GM18519 (cell line): ENCODE measurements at regions not wholly inside any gene's neighbourhood (a gene's known extent, or its start where the extent isn't known, plus 50 kb on each side); places are given as distances from the start of the nearest gene placed in this dataset.
A peak's percentile ranks its signal among the peaks of the same experiment; 100 is the strongest.

ENCODE experiments used
- ATAC-seq: cut with Tn5 transposase; IDR thresholded peaks from one replicate; pipeline ENCODE4 v1.9.1; 2021; ENCODE audit warnings: mild to moderate bottlenecking, moderate library complexity; ENCODE audit not compliant: unreplicated experiment, low FRiP score

DNA sequence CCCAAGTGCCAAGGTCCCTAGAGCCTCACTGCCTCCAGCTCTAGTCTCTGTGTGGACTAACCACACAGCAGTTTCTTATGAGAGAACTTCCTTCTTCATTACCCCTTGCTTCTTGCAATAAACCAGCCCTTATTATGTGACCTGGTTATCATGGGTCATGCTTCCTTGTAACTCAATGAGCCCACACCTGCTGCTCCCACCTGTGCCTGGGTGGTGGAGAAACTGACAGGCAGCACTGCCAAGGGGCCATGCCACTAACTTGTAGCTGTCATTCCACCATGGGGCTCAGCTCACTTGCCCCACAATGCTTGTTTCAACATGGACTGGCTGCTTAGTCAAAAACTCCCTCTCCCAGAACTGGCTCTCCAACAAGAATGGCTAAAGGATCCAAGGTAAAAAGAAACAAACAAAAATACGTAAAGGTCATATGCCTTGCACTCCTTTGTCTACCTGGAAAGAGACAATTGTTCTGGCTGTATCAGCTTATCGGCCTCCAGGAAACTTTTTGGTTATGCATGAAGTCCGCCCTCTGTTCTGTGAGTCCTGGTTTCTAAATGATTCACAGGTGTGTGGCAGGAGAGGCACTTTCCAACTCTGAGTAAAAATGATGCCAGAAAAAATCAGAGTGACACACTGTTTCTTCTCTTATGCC lies 446.4 kb downstream of the COG6 start:
- peak; percentile 74 for ATAC-seq

DNA sequence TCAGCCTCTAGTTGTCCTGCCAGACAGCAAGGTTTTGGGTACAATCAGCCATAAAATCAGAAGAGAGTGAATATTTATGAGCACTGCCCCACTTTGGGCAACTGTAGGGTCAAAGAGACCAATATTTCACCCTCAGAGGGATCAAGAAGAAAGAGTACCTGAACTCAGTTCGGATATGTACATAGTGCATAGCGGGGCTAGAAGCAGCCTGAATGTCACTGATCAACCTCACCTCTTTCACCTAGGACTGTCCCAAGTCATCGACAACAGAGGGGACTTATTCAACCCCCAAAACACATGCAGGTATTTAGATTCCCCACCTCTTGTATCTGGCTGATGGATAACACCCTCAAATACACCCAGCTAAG lies 446.9 kb downstream of the COG6 start:
- no peak for ATAC-seq

DNA sequence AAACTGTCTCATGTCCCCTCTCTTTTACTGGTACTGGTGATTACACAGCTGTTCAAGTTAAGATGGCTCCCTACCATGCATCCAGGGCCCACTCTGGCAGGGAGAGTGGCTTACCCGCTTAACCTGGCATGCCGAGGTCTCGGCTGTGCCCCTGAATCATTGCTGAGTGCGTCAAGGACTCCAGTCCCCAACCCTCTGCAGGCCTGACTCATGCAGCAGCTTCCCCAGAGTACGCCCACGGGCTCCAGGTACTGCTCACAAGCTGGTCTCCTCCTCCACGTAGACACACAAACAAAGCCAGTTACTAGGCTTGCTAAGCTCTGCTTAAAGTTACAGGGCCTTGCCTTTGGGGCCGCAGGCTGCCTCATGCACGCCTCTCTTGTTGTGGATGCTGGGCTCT lies 447.4 kb downstream of the COG6 start:
- ATAC-seq: no peak

DNA sequence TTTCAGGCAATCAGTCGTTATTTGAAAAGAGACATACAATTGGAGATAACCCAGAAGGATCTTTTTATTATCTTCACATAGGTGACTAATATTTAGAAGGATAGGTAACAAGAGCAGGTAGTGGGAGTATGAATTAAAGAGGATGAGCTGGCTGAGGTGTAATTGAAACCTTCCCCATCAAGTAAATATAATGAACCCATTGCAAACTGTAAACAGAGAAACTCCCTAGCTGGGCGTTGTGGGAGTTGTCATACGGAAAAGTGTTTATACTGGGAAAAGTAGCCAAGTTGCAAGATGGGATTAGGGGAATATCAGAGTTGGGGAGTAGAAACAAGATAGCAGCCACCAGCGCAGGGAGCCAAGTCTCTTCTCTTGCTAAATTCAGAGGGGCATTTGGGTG lies 448.4 kb downstream of the COG6 start:
- no peak for ATAC-seq

DNA sequence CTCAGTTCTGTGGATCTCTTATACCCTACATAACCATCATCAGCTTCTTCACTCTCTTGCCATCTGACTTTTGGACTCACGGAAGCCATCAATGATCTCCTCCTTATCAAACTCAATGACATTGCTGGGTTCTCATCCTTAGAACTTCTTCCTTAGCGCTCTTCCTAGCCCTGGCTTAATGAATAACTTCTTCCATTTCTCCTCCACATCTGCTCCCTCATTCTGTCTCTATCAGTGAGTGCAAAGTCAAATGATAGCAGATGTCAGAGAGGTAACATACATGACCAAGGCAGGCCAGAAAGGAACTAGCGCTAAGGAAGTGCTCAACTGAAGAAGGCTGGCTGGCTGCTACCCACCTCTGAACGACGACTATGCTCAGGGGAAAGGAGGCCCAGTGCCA lies 449.8 kb downstream of the COG6 start:
- ATAC-seq: no peak

DNA sequence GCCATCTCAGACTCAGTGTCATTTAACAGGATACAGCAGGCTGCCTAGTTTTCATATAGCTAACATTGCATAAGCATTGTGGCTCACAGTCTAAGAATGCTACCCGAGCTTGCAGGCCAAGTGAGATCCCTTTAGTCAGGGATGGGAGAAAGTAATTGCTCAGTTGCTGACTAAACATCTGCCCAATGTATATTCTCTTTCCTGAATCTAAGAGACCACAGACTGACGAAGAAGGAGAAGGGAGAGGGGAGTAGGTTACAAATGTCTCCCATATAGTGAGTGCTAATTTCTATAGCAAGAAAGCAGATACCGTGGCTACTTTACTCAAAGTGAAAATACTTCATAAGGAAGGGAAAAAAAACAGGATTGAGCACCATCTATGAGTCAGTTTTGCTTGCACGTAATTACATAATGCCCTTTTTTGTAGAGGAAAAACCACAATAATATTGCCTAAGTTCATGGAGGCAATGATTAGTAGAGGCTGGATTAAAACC lies 453.9 kb downstream of the COG6 start:
- no peak for ATAC-seq

DNA sequence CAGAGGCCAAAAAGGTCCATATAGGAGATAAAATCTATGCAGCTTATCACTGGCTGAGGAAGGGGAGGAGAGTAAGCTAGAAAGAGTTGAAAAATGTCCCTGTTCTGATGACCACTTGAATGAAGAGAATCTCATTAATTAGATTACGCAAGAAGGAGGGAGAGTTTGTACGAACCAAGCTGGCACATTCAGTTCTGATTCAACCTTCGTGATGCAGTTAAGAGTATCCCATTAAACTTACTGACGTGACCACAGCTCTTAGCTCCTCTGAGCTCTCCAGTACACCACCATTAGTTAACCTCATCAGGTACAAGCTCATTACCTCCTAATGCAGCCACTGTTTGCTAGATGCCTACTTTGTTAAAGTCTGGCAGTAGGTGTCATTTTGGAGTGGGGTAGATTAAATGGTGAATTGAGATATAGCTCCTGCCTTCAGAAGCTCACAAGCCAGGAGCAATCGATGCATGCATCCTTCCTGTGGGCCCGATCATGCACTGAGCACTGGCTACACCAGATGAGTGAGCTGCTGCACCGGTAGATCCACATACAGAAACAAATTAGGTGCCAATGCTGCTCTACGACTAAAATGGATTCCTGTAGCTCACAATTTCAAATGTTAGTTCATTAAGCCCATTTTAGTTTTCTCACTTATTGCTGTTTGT lies 458.3 kb downstream of the COG6 start:
- no peak for ATAC-seq

DNA sequence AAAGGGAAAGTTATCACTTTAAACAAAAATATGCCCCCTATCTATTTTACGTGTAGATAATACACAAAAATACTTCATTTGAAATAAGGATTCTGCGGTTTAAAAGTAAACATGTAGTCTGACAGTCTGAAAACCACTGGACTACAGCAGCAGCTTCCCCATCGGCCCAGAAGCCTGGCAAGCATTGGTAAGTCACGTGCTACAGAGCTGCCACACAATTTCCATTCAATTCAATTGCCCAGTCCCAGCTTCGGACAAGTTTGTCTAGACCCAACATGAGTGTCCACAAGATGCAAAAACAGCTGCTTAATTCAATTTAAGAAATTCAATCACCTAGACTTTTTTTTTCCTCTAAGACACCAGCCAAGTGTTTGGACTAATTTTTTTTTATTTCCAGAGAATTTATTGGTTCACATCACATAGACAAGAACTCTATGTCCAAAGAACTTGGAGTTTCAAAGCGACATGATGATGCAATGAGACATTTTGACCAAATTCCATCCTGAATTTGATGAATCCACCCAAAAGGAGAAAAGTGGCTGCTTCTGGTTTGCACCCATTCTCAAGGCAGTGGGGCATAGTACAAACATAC lies 458.9 kb downstream of the COG6 start:
- ATAC-seq: no peak

DNA sequence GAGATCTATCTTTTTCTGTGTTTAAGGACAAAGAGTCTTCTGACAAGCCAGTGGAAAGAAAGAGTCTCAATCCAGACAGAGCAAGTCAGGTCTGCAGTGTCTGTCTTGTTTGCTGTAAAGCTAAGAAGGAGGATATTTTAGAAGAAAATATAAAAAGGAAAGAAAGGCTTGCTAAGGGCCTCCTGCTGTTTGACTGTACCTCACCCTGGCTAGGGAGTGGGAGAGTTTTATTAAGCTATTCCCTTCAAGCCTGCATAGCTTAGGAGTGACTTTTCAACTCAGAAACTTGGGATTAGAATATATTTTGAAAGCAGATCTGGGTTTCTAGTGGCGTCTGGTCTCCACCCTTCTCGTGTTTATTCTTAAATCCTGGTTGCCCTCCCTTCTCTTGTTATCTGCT lies 460.0 kb downstream of the COG6 start:
- no peak for ATAC-seq

DNA sequence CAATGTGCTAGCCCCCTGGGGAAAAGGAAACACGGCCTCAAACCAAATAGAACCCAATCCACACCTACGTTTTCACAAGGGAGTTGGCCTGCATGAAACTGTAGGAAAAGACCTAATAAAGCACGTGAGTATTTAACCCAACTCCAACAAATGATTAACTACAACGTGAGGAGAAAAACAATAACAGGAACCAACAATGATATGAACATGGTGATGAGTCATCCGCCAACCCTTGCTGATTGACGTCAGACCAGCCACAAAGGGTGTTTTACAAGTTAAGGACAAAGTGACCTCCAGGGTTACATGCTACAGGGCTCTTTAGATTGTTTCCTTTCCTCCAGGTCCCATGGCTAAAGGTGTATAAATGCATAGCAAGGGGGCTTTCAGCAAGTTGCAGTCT lies 460.5 kb downstream of the COG6 start:
- ATAC-seq: no peak

DNA sequence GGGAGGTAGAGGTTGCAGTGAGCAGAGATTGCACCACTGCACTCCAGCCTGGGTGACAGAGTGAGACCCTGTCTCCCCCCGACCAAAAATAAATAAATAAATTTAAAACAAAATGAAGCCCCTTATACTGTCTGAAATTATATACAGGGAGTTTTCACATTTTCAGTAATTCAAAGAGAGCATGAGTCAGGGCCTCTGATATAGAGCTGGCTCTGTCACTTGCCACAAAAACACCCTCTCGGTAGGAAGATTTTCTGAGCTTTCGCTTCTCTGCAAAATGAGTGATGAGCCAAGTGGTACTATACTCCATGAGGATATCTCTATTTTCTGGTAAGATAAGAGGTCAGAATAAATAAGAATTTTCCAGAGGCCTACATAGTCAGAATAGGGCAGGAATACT lies 462.9 kb downstream of the COG6 start:
- ATAC-seq: no peak

DNA sequence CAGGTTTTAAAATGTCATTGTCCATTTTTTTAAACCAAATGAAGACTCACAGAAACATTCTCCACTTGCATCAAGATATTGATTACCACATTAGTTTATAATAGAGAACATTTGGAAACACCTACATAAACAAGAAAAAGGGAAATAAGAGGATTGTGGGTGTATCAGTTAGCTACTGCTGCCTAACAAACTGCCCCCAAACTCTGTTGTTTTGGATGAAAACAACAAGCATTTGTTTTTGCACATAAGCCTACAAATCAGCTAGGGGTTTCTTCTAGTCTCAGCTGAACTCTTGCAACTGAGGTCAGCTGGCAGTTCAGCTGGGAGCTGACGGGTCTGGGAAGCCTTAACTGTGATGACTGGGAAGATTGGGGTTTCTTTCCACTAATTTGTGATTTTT lies 464.4 kb downstream of the COG6 start:
- no peak for ATAC-seq

DNA sequence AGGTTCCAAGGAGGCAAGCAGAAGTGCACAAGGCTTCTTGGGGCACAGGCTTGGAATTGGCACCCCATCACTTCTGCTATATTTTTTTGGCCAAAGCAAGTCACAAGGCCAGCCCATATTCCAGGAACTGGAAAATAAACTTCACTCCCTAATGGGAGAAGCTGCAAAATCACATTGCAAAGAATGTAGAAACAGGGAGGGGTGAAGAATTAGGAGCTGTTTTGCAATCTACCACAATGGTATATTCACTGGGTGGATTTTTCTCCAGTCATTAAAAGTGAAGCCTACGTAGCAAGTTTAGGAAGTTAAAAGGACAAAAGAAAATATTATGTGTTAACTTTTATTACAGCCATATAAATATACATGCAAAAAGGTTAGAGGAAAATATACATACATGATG lies 464.8 kb downstream of the COG6 start:
- no peak for ATAC-seq

DNA sequence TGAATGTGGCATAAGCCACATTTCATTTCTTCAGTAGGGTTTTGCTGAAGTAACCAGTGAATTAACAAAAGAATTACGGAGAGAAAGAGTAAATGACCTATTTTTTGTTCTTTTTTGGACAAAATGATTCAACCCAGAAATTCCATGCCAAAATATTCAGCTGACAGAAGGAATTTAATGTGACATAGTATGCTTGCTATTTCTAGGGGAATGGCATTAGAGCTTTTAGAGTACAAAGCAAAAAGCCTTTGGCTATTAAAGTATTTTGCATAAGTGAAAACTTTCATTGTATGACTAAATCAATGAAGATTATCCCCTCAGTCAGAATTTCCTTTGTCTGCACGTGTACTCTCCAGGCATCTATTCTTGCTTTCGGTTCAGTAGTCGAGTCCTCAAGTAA lies 465.3 kb downstream of the COG6 start:
- no peak for ATAC-seq

DNA sequence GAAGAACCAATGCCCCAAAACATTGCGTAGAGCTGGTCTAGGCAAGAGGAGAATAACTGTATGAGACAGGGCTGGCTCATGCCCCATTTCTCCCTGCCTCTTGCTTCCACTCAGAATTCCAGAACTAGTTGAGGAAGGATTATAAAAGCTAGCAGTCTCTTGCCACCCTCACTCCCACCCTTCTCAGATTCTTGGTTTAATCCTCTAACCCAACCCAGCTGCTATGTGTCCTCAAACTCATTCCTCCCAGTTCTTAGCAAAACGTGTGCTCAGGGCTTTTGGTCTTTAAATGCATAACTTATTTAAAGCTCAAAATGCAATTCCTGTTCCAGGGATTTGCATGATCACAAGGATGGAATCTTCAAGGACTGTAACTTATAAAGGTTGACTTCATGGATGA lies 466.3 kb downstream of the COG6 start:
- ATAC-seq: no peak

DNA sequence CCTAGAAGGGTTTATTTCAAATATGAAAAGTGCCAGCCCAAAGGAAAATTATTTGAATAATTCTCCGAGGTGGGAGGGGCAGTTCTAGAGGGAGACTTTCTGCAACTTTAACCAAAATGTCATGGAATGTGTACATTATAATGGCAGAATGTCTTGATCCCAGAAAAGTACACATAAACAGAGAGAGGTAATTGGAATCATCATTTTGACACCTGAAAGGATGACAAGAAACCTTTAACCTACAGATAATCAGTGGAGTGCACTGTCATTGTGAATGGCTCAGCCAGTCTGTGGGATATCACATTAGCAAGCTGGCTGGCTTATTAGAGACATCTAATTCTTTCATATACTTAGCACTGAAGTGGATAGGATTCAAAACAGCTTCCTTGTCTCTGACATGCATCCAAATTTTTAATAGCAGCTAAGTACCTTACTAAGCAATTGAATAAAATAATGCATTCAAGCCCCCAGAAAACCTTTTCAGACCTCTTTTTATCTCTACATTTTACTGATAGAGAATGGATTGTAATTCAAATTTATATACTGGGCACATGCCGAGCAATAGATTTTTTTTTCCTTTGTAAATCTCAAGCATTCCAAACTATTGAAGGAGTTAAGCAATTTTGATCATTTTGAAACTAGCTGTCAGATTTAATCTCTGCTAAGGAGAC lies 468.6 kb downstream of the COG6 start:
- no peak for ATAC-seq

DNA sequence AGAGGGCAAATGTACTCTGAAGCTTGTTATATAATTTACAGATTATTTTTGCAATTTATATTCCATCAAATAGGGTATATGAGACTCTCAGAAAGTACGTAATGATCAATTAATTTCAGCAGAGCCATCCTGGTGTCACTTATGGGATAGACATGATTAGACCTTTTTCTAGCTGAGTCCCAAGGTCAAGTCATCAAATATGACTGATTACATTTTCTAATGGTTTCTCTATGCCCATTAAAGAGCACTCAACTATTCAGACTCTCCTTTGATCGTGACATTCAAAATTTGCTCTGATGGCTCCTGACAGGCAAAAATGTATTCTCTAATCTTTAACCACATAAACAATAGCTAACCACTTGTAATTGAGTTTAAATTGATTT lies 469.2 kb downstream of the COG6 start:
- no peak for ATAC-seq

DNA sequence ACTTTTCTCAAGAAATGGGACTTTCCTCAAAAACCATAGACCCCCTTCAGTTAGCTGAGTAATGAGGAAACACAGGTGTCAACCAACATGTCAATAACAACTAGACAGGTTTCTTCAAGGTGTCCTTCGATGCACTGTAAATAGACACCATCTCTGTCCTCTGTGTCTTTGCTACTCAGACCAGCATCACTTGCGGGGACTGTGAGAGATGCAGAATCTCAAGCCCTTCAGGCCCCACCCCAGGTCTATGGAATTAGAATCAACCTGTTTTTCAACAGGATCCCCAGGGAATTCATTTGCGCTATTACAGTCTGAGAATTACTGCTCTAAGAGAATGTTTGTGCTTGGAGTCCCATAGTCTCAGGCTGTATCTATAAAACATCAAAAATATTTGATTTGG lies 469.9 kb downstream of the COG6 start:
- no peak for ATAC-seq

DNA sequence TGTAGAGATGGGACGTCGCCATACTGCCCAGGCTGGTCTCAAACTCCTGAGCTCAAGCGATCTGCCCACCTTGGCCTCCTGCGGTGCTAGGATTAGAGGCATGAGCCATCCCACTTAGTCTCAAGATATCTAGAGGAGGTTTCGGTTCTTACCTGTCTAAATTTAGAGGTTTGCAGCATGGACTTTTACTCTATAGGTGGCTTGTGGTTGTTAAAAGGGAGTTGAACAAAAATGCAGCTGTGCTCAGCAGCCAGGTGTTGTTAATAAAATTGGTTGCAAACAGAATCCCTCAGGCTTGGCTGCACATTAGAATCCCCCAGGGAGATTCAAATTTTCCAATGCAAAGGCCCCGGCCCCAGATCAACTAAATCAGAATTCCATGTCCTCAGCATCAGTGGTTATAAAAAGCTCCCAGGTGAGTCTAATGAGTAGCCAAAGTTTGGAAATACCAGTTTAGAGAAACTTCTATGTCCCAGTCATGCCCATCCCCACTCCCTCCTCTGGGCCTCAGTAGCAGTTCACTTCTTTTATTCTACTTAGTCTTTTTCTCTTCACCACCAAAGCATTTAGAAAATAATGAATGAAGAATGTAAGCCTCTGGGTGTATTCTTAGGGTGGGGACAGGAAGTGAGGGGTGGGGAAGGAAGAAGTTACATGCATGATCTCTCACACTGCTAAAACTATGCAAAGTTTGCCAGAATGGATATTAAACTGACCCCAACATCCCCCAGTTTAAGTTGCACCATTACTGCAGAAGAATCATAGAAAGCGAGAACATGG lies 471.0 kb downstream of the COG6 start:
- ATAC-seq: no peak

DNA sequence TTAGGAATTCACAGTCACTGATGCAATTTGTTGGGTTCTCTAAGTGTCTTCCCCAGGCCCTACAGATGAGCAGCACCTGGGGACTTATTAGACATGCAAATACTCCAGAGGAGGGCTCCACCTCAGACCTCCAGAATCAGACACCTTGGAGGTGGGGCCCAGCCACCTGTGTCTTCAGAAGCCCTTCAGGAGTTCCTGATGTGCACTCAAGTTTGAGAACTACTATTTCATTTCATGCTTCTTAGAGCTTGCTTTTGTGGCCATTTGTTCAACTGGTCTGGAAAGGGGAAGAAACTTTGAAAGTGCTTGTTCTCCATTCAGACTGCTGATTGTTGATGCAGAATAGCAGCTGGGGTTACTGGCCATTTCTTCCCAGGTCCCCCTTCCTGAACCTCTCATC lies 472.0 kb downstream of the COG6 start:
- no peak for ATAC-seq

DNA sequence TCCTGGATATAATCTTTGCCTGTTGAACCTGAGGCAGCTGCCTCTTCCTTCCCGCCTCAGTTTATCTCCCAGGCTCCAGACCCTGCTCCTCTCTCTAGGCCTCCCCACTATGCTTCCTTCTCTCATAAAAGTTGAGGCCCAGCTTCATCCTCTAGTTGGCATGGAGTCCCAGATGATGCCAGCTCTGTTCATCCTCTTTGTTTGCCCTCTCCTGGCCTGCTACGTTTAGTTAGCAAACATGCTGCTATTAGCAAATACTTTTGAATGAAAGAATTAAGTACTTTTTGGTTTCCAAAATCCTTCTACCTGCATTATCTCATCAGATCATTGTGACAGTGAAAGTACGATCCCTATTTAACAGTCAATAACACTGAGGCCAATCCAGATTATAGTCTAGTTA lies 472.5 kb downstream of the COG6 start:
- ATAC-seq: no peak
